ENCODE measurements at regions not wholly inside any gene's neighbourhood (a gene's known extent, or its start where the extent isn't known, plus 50 kb on each side); places are given as distances from the start of the nearest gene placed in this dataset.

DNA sequence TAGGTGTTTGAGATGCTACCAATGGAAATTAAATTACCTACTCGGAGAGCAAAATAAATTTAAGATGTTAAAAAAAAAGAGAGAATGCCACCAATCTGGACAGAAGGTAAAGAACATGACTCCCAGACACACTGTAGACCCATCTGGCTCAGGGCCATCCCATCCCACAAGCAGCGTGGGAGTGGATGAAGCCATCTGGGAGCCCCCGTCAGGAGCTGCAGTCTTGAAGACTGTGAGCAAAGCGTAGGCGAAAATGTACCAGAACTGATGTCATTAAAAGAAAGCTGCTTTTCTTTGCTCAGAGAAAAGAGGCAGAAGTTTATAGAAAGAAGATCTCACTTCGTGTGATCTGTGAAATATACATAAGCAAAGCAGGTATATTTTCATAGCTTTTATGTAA lies 815.7 kb downstream of the QKI start:
- no peak overlapping the region for H3K27ac ChIP-seq (ENCODE audit: low read depth, low read length)
- H3K4me1 ChIP-seq (ENCODE audit: control insufficient read depth in 1 of 2, insufficient read depth in 2 of 2, low read length in 2 of 2): no peaks in the 10 kb centered on the region
- H3K27me3 ChIP-seq (ENCODE audit: control insufficient read depth in 1 of 2, insufficient read depth in 2 of 2, low read length in 2 of 2): no peaks in the 10 kb centered on the region
- H3K9ac ChIP-seq (ENCODE audit: low read depth in 1 of 2, low read length in 2 of 2): no peak overlapping the region
- H3K36me3 ChIP-seq (ENCODE audit: control insufficient read depth in 1 of 2, insufficient read depth in 2 of 2, low read length in 2 of 2): no peaks in the 10 kb centered on the region
- no peak overlapping the region for H3K4me3 ChIP-seq (ENCODE audit: low read depth in 1 of 2, low read length in 2 of 2)
- H3K9me3 ChIP-seq (ENCODE audit: control insufficient read depth in 1 of 2, low read length in 2 of 2): peaks cover 7 to 16% of the 10 kb centered on the region in 2 donors

DNA sequence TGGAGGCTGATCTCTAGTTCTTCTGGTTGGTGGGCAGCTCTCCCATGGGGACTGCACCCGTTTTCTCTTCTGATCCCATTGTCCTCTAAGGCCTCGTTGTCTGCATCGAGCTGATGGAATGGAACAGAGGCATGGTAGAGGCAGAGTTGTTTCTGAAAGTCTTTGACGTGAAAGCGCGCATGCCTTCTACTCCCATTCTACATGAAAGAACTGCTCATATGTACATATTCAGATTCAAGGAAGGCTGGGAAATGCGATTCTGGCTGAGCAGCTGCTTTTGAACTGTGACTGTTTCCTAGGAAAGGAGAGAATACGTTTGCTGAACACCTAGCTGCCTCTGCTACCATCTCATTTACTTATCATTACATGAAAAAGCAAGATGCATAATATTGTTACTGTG lies 815.2 kb downstream of the QKI start:
- Histone ChIP-seq H3K27me3 (ENCODE audit: control insufficient read depth in 1 of 2, insufficient read depth in 2 of 2, low read length in 2 of 2) (no peaks in the 10 kb centered on the region), H3K36me3 (ENCODE audit: control insufficient read depth in 1 of 2, insufficient read depth in 2 of 2, low read length in 2 of 2) (no peaks in the 10 kb centered on the region), H3K4me3 (ENCODE audit: low read depth in 1 of 2, low read length in 2 of 2) (no peak overlapping the region), H3K9me3 (ENCODE audit: control insufficient read depth in 1 of 2, low read length in 2 of 2) (peaks cover 10 to 15% of the 10 kb centered on the region in 2 donors), H3K27ac (ENCODE audit: low read depth, low read length) (no peak overlapping the region), H3K4me1 (ENCODE audit: control insufficient read depth in 1 of 2, insufficient read depth in 2 of 2, low read length in 2 of 2) (no peaks in the 10 kb centered on the region), H3K9ac (ENCODE audit: low read depth in 1 of 2, low read length in 2 of 2) (no peak overlapping the region)

DNA sequence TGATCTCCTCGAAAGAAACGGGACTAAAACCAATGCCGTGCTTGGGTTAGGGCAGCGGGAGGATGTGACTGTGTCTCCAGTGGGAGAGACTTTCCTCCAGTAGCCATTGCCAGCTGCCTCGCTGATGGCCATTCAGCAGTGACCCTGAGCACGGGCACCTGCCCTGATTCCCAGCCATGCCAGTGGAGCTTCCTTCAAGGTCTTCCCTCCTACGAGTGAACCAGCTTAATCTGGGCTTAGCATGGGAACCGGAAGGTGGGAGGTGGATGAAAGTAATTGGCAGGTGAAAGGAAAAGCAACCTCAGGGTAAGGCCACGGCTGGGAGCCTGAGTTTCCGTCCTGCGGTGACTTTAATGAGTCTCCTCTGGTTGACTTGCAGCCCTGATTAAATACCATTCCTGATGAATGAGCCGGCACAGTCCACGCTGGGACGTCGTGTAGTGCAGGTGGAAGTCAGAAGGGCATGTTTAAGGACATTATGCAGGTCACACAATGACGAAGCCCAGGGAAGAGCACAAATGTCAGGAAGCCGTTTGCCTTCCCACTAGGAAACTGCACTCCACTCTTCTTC lies 813.5 kb downstream of the QKI start:
- peaks cover 10 to 12% of the 10 kb centered on the region in 2 donors for H3K9me3 ChIP-seq (ENCODE audit: control insufficient read depth in 1 of 2, low read length in 2 of 2)
- no peak overlapping the region for H3K4me3 ChIP-seq (ENCODE audit: low read depth in 1 of 2, low read length in 2 of 2)
- no peaks in the 10 kb centered on the region for H3K36me3 ChIP-seq (ENCODE audit: control insufficient read depth in 1 of 2, insufficient read depth in 2 of 2, low read length in 2 of 2)
- H3K27ac ChIP-seq (ENCODE audit: low read depth, low read length): no peak overlapping the region
- H3K9ac ChIP-seq (ENCODE audit: low read depth in 1 of 2, low read length in 2 of 2): no peak overlapping the region
- H3K4me1 ChIP-seq (ENCODE audit: control insufficient read depth in 1 of 2, insufficient read depth in 2 of 2, low read length in 2 of 2): no peaks in the 10 kb centered on the region
- no peaks in the 10 kb centered on the region for H3K27me3 ChIP-seq (ENCODE audit: control insufficient read depth in 1 of 2, insufficient read depth in 2 of 2, low read length in 2 of 2)

DNA sequence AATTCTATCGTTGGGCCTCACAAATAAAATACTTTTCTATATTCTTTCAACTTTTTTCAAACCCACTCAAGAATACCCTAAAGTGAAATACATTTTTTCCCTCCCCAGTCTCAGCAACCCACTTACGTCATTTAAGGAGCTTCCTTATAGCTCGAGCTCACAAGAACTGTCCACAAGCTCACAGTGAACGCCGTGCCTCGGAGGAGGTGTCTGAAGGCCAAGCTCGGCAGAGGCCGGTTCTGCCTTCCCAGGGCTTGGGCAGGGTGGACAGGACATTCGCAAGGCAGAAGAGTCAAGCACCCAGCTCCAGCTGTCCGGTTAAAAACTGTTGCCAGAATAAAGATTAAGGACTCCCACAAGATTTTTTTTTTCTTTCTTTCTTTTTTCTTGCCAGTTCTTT lies 802.3 kb downstream of the QKI start:
- Histone ChIP-seq H3K9ac (ENCODE audit: low read depth in 1 of 2, low read length in 2 of 2) (no peak overlapping the region), H3K27ac (ENCODE audit: low read depth, low read length) (no peak overlapping the region), H3K9me3 (ENCODE audit: control insufficient read depth in 1 of 2, low read length in 2 of 2) (peaks cover 2 to 9% of the 10 kb centered on the region in 2 donors), H3K27me3 (ENCODE audit: control insufficient read depth in 1 of 2, insufficient read depth in 2 of 2, low read length in 2 of 2) (no peaks in the 10 kb centered on the region), H3K4me3 (ENCODE audit: low read depth in 1 of 2, low read length in 2 of 2) (no peak overlapping the region), H3K36me3 (ENCODE audit: control insufficient read depth in 1 of 2, insufficient read depth in 2 of 2, low read length in 2 of 2) (no peaks in the 10 kb centered on the region), H3K4me1 (ENCODE audit: control insufficient read depth in 1 of 2, insufficient read depth in 2 of 2, low read length in 2 of 2) (no peaks in the 10 kb centered on the region)

DNA sequence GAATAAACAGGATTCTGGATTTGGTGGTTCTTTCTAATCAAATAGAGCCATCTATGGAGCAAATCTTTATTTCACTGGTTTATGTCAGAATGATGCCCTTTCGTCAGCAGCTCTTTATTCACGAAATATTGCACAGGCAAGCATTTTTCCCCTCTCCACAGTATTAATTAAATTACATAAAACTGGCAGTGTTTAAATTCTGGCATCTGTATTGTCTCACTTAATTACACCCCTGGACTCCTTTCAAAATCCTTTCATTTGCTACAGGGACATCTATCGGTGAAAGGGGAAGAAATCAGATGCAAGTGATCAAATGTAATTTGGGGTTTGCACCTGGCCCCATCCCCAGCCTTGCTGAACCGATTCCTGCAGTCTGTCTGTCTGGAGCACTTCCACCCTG lies 801.9 kb downstream of the QKI start:
- H3K9me3 ChIP-seq (ENCODE audit: control insufficient read depth in 1 of 2, low read length in 2 of 2): peaks cover 2 to 14% of the 10 kb centered on the region in 2 donors
- no peak overlapping the region for H3K27ac ChIP-seq (ENCODE audit: low read depth, low read length)
- no peaks in the 10 kb centered on the region for H3K36me3 ChIP-seq (ENCODE audit: control insufficient read depth in 1 of 2, insufficient read depth in 2 of 2, low read length in 2 of 2)
- H3K9ac ChIP-seq (ENCODE audit: low read depth in 1 of 2, low read length in 2 of 2): no peak overlapping the region
- H3K4me1 ChIP-seq (ENCODE audit: control insufficient read depth in 1 of 2, insufficient read depth in 2 of 2, low read length in 2 of 2): no peaks in the 10 kb centered on the region
- no peaks in the 10 kb centered on the region for H3K27me3 ChIP-seq (ENCODE audit: control insufficient read depth in 1 of 2, insufficient read depth in 2 of 2, low read length in 2 of 2)
- H3K4me3 ChIP-seq (ENCODE audit: low read depth in 1 of 2, low read length in 2 of 2): no peak overlapping the region

DNA sequence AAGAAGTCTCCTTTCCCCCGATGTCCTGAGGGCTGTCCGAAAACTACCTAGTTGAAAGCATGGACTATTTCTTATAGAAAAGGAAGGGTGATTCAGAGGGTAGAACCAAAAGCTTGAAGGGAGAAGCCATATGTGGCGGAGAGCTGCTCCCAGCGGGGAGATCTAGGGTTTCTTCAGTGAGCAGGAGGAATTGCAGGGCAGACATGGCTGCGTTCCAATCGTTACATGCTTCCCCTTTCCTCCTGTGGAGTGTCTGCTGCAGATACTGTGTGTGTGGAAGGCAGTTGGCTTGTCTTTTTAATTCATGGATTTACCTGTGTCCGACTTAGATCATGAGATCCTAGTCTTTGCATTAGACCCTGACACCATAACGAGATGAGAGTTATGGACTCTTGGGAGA lies 799.5 kb downstream of the QKI start:
- no peaks in the 10 kb centered on the region for H3K4me1 ChIP-seq (ENCODE audit: control insufficient read depth in 1 of 2, insufficient read depth in 2 of 2, low read length in 2 of 2)
- H3K4me3 ChIP-seq (ENCODE audit: low read depth in 1 of 2, low read length in 2 of 2): no peak overlapping the region
- no peak overlapping the region for H3K27ac ChIP-seq (ENCODE audit: low read depth, low read length)
- no peak overlapping the region for H3K9ac ChIP-seq (ENCODE audit: low read depth in 1 of 2, low read length in 2 of 2)
- H3K9me3 ChIP-seq (ENCODE audit: control insufficient read depth in 1 of 2, low read length in 2 of 2): peaks cover 2 to 21% of the 10 kb centered on the region in 2 donors
- H3K36me3 ChIP-seq (ENCODE audit: control insufficient read depth in 1 of 2, insufficient read depth in 2 of 2, low read length in 2 of 2): no peaks in the 10 kb centered on the region
- H3K27me3 ChIP-seq (ENCODE audit: control insufficient read depth in 1 of 2, insufficient read depth in 2 of 2, low read length in 2 of 2): no peaks in the 10 kb centered on the region

DNA sequence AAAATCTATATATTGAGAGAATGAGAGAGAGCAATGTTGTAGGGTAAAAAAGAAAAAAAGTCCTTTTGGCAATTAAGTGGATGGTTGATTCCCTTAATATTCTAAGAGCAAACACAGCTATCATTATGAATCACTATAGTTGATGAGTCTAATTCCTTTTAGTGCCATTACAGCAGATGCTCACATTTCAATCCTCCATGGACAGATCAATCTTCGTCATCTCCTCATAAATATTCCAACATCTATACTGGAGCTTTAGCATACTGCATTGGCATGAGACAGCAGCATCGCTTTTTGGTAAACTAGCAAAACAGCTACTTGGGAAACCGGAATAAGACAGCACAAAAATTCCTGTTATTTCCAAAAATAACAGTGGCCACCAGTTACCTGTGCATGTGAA lies 796.7 kb downstream of the QKI start:
- H3K4me3 ChIP-seq (ENCODE audit: low read depth in 1 of 2, low read length in 2 of 2): no peak overlapping the region
- no peaks in the 10 kb centered on the region for H3K4me1 ChIP-seq (ENCODE audit: control insufficient read depth in 1 of 2, insufficient read depth in 2 of 2, low read length in 2 of 2)
- no peak overlapping the region for H3K9ac ChIP-seq (ENCODE audit: low read depth in 1 of 2, low read length in 2 of 2)
- no peaks in the 10 kb centered on the region for H3K27me3 ChIP-seq (ENCODE audit: control insufficient read depth in 1 of 2, insufficient read depth in 2 of 2, low read length in 2 of 2)
- H3K36me3 ChIP-seq (ENCODE audit: control insufficient read depth in 1 of 2, insufficient read depth in 2 of 2, low read length in 2 of 2): no peaks in the 10 kb centered on the region
- peaks cover 6 to 21% of the 10 kb centered on the region in 2 donors for H3K9me3 ChIP-seq (ENCODE audit: control insufficient read depth in 1 of 2, low read length in 2 of 2)
- no peak overlapping the region for H3K27ac ChIP-seq (ENCODE audit: low read depth, low read length)

DNA sequence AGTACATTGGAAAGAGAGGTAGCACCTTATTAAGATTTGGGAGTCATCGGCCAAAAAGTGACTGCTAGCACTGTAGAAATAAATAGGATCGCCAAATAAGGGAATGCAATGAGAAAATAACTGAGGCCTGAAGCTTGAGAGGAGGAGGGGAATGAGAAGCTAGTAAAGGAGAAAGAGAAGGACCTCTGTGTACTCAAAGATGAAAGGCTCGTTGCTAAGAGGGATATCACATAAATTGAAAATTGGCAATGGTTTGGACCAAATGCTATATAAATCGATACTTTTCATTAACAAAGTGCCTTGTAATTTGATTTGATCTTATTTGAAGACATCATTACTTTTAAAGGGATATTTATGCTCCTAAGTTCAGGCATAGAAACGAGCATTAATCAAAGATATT lies 796.3 kb downstream of the QKI start:
- H3K9me3 ChIP-seq (ENCODE audit: control insufficient read depth in 1 of 2, low read length in 2 of 2): peaks cover 6 to 21% of the 10 kb centered on the region in 2 donors
- H3K27ac ChIP-seq (ENCODE audit: low read depth, low read length): no peak overlapping the region

DNA sequence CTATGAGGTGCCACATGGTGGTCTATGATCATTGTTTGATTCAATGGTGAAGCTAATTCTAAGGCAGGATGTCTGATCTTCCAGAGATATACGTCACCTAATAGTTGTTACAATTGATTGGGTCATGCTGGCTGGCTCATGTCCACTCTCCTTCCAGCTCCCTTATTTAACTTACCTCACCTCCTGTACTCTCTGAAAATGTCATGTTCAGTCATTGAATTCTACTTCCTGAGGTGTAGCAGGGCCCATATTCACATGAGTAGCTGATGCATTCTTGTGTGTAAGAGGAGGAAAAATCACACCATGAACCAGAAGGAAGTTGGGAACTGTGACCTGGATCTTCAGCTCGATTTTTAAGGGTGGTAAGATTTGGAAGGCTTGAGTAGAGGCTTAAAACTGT lies 795.8 kb downstream of the QKI start:
- Histone ChIP-seq H3K36me3 (ENCODE audit: control insufficient read depth in 1 of 2, insufficient read depth in 2 of 2, low read length in 2 of 2) (no peaks in the 10 kb centered on the region), H3K9me3 (ENCODE audit: control insufficient read depth in 1 of 2, low read length in 2 of 2) (peaks cover 6 to 18% of the 10 kb centered on the region in 2 donors), H3K4me3 (ENCODE audit: low read depth in 1 of 2, low read length in 2 of 2) (no peak overlapping the region), H3K27ac (ENCODE audit: low read depth, low read length) (no peak overlapping the region), H3K9ac (ENCODE audit: low read depth in 1 of 2, low read length in 2 of 2) (no peak overlapping the region), H3K27me3 (ENCODE audit: control insufficient read depth in 1 of 2, insufficient read depth in 2 of 2, low read length in 2 of 2) (no peaks in the 10 kb centered on the region), H3K4me1 (ENCODE audit: control insufficient read depth in 1 of 2, insufficient read depth in 2 of 2, low read length in 2 of 2) (no peaks in the 10 kb centered on the region)

More for the DNA sequence above, 796.3 kb downstream of the QKI start:
- no peaks in the 10 kb centered on the region for H3K36me3 ChIP-seq (ENCODE audit: control insufficient read depth in 1 of 2, insufficient read depth in 2 of 2, low read length in 2 of 2)
- H3K27me3 ChIP-seq (ENCODE audit: control insufficient read depth in 1 of 2, insufficient read depth in 2 of 2, low read length in 2 of 2): no peaks in the 10 kb centered on the region
- H3K4me1 ChIP-seq (ENCODE audit: control insufficient read depth in 1 of 2, insufficient read depth in 2 of 2, low read length in 2 of 2): no peaks in the 10 kb centered on the region
- no peak overlapping the region for H3K9ac ChIP-seq (ENCODE audit: low read depth in 1 of 2, low read length in 2 of 2)
- no peak overlapping the region for H3K4me3 ChIP-seq (ENCODE audit: low read depth in 1 of 2, low read length in 2 of 2)

DNA sequence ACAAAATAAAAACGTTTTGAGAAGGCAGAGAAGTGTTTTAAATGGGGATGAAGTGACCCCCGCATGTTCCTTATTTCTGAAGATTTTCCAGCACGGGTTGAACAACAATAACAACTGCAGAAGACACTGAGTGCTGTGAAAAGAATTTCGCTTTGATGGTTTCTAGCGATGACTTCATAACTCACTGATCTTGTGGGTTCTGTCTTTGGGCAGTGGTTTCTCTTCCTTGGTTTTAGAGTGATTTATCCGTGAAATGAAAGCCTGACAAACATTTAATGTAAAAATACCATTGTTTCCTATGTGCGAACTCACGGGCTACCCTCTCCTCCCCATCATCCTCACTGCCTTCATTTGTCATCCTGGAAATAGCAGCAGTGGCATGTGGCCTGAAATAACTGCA lies 793.9 kb downstream of the QKI start:
- H3K36me3 ChIP-seq (ENCODE audit: control insufficient read depth in 1 of 2, insufficient read depth in 2 of 2, low read length in 2 of 2): no peaks in the 10 kb centered on the region
- no peak overlapping the region for H3K4me3 ChIP-seq (ENCODE audit: low read depth in 1 of 2, low read length in 2 of 2)
- H3K4me1 ChIP-seq (ENCODE audit: control insufficient read depth in 1 of 2, insufficient read depth in 2 of 2, low read length in 2 of 2): no peaks in the 10 kb centered on the region
- no peak overlapping the region for H3K27ac ChIP-seq (ENCODE audit: low read depth, low read length)
- no peaks in the 10 kb centered on the region for H3K27me3 ChIP-seq (ENCODE audit: control insufficient read depth in 1 of 2, insufficient read depth in 2 of 2, low read length in 2 of 2)
- H3K9me3 ChIP-seq (ENCODE audit: control insufficient read depth in 1 of 2, low read length in 2 of 2): peaks cover 4 to 16% of the 10 kb centered on the region in 2 donors
- H3K9ac ChIP-seq (ENCODE audit: low read depth in 1 of 2, low read length in 2 of 2): no peak overlapping the region
